Stimulated activated CD4-positive, alpha-beta T cell treated with anti-CD3 and anti-CD28 coated beads, Interleukin-4, amount 100 ng/mL, for 48 hours (primary cell): ENCODE measurements at regions not wholly inside any gene's neighbourhood (a gene's known extent, or its start where the extent isn't known, plus 50 kb on each side); places are given as distances from the start of the nearest gene placed in this dataset.

Experiments used
- DNase-seq, 2 donors: peaks; one replicate each; pipeline ENCODE4 v3.0.0-alpha.2; 2020; ENCODE audit warnings: low read depth in 2 of 2

DNA sequence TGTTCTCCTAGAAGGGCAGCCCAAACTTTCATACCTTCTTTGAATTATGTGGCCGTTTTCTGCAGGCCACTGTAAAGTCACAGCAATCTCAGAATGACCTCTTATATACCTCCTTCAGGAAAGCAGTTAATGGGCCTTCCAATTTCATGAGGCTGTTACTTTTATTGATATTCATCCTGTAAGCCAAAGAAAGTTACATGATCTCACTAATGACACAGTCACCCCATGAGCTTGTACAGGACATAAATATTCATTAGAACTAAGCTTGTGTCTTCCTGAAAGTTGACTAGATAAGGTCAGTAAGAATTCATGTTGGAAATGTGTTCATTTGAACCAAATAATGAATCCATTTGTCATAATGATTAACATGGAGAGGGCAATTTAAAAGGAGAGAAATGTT is 283.1 kb upstream of the NWD2 start:
- no peak for DNase-seq

DNA sequence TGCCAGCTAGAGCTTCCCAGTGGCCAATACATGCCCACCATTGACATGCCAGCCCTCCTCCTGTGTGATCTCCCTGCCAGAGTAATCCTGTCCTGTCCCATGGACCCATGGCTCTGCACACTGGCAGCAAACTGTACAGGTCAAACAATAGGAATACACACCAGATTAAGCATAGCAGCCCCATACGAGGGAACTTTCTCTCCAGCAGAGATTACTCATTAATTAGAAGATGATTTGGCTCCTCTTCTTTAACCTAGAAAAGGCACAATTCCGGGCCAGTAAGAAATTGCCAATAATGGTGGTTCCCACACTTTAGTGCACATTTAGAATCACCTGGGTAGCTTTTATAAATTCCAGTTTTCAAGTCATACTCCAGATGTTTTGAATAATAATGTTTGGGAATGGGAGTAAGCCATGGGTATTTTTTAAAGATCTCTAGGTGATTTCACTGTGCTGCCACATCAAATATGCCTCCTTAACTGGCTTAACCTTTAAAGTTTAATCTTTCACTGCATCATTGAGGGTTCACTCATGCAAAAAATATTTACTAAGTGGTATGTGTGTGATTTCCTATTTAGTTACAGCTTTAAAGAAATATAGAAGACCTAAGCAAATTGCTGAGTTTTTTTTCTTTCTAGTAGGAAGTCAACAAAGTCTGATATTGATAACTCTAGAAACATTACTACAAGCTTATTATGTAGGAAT is 277.6 kb upstream of the NWD2 start:
- no peak for DNase-seq

DNA sequence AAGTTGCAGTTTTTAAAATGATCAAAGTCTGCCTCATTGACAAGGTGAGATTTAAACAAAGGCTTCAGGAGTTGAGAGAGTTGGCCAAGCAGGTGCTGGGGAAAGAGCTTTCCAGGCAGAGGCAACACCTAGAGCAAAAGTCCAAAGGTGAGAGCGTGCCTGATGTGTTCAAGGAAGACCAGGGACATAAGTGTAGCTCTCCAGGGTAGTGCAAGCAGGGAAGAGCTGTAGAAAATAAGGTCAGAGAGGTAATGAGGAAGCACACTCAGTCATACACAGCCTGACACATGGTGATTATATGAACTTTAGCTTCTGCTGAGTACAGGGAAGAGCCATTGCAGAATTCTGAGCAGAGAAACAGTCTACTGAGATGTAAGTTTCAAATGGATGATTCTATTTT is 265.0 kb upstream of the NWD2 start:
- no peak for DNase-seq

DNA sequence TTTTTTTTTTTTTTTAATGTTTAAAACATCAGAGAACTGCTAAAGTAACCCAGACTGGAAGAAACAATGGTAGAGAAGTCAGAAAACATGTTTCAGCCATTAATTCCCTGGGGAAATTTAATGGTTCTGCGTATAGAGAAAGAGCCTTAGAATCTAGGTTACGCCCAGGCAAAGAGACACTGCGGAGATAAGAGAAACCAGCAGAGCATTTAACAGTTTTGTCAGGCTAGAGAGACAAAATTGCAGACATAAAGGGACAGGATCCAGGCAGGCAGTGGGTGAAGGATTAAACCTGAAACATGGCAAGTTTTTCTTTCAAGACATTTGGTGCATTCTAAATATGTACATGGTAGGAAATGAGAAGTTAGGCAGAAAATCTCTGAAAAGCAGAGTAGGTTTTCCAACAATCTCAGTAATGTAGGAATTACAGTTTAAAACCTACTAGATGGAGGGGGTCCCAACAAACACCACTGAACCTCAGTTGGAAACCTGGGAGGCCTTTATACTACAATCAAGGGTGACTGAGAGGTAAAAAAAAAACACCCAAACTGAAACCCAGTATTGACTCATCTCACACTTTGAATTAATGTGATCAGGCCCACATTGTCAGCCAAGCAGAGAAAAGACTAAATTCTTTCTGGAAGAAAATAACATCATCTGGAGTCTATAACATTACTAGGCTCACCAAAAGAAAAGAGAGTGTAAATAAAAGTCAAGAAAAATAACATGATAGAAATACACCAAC is 254.2 kb upstream of the NWD2 start:
- no peak for DNase-seq

DNA sequence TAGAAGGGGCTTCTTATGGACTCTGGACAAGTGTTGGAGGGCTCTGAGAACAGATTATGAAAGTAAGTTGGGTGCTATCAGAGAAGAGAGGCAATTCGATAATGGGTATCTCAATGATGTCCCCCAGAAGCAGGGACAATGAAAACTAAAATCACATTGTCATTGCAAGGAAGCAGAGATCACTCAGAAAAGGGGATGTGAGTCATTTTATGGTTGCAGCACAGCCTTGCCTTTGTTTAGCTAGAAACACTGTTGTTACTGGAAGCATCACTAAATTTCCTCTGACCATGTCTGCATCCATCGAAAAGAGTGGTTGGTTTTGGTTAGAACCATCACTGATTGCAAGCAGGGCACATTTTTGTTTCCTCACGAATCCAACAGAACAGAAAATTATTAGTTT is 246.8 kb upstream of the NWD2 start:
- DNase-seq: no peak

DNA sequence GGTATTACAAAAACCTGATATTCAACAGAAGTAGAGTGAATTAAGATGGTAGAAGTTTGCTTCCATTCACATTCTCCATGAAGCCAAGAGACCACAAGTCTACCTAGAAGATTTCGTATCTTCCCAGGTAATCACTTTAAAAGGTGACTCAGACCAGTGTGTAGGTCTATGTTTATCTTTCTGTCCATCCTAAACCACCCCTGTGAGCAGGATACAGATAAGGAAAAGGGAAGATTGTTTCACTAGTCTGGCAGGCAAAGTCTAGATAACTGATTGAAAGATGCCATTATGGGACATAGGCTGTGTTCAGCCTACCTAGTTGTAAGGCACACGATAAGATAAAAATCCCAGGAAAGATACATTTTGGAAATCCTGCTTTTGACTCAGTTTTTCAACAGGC is 244.3 kb upstream of the NWD2 start:
- DNase-seq: no peak

DNA sequence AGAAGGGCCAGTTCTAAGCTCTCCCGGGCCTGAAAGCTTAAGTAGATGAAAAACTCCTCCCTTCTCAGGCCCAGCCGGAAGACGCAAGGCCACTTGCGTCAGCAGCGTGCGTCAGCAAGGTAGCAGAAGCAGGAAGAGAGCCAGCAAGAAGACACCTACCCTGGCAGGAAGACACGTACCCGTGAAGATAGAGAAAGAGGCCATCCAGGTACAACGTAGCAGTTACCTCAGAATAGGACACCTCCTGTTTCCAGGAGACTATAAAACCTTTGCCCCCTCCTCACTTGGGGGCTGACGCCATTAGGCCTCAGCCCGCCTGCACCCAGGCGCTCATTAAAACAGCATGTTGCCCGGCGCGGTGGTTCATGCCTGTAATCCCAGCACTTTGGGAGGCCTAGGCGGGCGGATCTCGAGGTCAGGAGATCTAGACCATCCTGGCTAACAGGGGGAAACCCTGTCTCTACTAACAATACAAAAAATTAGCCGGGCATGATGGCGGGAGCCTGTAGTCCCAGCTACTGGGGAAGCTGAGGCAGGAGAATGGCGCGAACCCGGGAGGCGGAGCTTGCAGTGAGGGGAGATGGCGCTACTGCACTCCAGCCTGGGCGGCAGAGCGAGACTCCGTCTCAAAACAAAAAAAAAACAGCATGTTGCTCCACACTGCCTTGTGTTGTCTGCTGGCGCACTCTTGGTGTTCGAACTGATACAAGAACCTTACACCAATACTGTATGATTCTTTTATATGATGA is 242.7 kb upstream of the NWD2 start:
- DNase-seq: no peak

DNA sequence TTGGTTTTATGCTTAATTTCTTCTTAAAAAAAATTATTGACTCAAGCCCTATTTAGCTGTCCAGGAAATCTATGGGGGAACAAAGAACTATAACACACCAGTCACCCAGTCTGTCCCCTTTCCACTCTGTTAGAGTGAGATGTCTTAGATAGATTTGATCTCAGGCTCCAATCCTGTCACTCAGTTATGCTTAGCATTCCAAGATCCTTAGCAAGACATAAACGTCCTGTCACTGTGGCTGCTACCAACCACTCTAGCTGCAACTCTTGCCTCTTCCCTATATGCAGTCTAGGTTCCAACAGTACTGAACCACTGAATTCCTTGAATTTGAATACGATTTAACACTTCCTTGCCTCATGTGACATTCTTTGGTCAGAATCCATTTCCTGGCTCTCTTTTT is 241.9 kb upstream of the NWD2 start:
- DNase-seq: no peak

DNA sequence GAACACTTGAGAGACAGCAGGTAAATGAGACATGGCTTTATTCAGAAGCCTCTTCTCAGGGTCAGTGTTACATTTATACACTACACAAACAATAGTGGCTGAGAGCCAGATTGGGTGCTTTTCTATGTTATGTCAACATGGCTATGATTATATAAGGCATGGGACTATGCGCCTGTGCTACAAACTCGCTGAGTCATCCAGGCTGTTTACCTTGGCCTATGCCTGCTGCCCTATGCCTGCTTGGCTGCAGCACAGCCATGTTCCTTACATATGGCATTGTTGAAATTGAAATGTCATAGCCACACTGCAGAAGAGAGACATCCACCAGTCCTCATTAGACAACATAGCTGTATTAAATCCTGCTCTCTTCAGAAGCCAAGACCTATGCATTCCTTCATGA is 236.3 kb upstream of the NWD2 start:
- no peak for DNase-seq

DNA sequence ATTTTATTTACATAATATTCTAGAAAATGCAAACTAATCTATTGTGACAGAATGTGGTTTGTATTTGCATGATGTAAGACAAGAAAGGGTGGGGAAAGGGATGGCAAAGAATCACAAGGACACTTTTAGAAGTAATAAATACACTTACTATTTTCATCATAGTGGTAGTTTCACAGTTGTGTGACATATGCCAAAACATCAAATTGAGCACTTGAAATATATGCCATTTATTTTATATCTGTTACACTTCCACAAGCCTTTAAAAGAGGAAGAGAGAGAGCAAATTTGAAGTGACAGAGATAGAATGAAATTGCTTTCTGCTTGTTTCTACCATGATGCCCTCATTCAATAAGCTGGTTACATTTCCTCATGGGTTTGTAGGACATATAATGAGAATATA is 230.0 kb upstream of the NWD2 start:
- no peak for DNase-seq

DNA sequence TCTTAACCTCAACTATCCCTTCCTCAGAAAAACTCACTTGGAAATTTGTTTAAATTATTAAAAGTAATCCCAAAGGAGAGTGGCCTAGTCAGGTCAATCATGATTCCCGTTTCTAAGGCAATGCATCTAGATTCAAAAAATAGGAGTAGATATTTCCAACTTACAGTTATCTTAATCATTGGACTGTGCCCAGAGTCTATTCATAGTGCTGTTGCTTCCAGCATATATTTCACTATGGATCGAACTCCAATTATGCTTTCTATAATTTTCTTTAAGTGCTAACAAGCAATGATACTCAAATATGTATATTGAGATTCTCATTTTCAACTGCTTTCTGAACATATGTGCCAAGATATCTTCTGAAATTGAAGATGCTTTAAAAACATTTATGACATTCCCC is 229.2 kb upstream of the NWD2 start:
- no peak for DNase-seq

DNA sequence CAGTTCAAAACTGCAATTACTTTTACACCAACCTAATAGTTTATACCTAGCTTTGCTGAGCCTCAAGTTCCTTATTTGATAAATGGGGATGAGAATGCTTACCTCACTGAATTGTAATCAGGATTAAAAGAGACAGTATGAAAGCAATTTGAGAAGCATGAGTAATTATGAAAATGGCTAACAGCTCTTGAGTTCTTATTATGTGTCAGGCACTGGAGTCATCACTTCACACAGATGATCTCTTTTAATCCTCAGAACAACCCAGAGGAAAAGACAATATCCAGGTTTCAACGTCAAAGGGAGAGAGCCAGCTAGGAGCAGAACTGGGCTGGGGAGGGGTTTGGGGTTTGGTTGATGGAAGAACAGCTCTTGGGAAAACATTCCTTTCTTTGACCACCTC is 221.0 kb upstream of the NWD2 start:
- DNase-seq: no peak

DNA sequence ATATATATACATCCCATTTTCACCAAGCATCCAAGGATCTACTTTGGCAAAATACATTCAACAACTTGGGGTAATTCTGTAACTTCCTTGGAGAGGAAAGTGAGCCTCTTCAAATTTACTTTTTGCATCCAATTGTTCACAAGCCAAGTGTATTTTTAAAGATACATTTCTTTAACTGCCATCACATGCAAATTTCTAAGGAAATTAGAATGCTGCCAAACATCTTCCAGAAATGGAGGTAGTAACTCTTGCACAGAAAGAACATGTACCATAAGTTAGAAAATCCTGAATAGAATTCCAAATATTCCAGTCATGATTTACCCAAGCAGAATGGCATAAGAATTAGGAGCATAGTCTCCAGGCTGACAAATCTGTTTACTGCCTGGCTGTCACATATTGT is 220.5 kb upstream of the NWD2 start:
- DNase-seq: no peak

DNA sequence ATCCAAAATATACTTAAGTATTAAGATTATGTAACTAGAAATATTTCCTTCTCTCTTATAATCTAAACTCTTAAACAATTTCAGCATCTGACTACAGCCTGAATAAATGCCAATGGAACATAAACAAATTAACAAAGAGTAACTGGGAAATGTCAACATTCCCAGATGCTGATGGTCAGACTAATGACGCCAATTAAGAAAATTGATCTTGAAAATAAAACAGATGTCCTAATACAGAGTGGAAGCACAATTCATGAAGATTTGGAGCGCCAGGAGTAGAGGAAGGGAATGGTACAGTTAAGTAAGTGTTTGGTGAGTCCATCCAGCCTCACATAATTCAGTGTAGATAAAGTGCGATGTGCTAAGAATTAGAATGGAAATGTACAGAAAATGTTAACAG is 203.7 kb upstream of the NWD2 start:
- no peak for DNase-seq

DNA sequence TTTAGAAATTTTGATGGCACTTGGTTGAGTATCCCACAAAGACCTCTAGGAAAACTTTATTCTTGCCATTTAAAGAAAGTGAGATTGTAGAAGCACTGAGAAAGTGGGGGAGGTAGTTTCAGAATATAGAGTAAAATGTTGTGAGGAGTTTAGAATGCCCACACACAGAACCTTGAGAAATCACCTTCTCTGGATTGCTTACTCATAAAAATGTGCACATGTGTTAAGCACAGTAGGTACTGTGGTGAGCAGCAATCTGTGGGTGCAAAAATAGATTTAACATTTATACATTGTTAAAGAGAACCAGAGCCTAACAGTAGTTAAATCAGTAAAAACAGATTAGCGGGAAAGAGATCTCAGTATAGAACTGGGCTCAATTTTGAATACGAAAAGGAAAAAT is 201.2 kb upstream of the NWD2 start:
- no peak for DNase-seq

DNA sequence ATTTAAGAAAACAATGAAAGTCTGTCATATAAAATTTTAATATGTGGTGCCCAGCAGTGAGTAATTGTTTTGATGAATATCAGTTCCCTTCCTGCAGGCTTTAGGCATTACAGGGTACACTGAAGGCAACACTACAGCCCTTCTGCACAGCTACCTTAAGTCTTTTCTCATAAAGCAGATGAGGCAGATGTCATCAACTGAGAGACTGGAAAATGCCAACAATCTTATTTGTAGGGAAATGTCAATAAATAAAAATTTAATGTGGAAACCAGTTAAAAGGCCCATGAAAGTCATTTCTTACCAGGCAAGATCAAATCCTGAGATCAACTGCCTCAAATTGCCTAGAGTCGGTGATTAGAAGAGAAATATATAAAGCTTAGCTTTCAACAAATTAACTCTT is 193.4 kb upstream of the NWD2 start:
- no peak for DNase-seq

DNA sequence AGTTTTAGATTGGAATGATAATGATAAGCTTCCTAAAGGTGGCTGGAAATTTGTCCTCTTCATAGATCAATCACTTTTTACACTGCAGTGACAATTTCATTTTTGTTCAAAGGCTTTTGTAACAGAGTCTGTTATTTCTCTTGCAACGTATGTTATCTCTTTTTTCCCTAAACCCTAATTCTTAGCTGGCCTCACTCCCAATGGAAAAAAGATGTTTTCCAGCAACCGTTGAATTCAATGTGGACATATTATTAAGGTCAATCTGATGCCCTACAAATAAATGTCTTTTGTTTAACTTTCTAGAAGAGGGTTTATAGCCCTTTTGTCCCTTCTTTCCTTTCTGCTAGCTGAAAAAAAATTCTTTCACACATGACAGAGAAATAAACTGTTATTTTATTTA is 192.7 kb upstream of the NWD2 start:
- no peak for DNase-seq

DNA sequence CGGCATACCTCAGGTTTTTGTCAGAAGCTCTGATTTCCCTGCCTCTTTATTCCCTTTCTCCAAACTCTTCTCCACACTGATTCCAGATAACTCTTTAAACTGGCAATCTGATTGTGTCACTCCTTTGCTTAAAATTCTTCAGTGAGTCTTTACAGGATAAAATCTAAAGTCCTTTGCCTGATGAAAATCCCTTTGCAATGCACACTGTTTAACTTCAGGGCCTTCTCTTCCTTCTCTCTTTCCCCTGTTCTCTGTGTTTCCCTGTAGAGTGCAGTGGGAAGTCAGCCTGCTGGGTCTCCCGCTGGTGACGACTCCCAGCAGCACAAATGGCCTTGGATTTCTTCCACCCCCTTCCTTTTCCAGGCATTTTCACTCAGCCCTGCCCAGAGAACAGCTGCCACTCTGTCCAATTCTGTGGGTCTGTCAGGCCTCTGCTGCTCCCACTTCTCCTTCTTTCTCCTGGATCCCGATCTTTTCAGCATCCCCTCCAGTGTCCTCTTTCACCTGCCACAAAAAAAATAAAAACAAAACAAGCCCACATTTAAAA is 189.9 kb upstream of the NWD2 start:
- DNase-seq: no peak

DNA sequence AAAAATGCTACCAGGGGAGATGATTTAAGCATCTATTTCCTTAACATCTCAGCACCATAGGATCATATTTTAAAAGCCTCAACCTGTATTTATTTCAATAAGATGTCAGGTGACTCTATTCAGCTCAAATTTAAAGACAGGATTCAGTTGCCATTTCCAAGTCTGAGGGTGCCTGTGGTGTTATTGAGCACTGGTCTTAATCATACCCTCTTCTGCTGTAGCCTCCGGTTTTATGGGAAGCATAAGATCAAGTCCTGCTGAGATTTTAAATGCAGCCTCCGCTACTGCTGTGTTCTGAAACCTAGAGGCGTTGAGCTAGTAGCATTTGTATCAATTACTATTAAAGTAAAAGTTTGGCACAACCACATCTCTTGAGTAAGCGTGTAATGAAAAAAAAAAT is 185.7 kb upstream of the NWD2 start:
- DNase-seq: no peak

DNA sequence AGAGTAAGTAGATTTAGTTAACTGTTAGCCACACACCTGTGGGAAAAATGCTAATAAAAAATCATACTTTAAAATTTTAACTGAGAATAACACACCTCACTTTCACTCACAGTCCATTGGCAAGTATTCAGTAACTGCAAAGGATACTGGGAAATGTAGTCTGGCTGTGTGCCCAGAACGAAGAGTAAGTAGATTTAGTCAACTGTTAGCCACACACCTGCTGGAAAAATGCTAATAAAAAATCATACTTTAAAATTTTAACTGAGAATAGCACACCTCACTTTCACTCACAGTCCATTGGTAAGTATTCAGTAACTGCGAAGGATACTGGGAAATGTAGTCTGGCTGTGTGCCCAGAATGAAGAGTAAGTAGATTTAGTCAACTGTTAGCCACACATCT is 178.4 kb upstream of the NWD2 start:
- DNase-seq: no peak

DNA sequence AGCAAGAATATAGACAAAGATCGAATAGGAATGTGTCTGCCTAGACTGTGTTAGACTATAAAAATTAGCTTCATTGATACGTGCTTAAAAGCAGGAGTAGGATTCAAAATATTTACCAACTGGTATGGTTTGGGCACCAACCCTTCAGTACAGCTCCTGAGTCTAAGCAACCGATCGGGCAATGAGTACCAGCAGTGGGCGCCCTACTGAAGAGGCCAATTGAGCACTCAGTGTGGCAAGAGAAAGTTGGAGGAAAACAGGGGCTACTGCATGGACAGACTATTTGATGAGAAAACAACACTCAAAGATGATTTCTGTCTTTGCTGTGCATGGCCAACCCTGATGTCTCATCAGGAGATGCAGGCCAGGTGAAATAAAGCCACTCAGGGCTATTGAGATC is 176.0 kb upstream of the NWD2 start:
- no peak for DNase-seq

DNA sequence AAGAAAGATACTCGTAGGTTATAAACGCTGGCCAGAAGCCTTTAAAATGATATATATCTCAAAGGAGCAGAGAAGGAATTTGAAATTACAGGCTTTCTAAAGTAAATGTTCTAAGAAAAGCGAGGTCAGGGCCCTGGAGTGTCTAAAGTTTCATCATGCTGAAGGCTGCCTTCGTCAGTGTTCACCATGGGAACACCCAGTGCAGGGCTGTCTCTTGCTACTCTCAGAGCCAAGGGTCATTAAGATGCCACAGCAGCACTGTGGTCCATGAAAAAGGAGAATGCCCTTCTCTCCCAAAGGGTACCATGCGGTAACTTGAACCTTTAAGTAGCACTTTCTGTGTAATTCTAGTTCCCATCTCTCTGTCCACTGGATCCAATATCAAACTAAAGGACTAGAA is 174.5 kb upstream of the NWD2 start:
- no peak for DNase-seq

DNA sequence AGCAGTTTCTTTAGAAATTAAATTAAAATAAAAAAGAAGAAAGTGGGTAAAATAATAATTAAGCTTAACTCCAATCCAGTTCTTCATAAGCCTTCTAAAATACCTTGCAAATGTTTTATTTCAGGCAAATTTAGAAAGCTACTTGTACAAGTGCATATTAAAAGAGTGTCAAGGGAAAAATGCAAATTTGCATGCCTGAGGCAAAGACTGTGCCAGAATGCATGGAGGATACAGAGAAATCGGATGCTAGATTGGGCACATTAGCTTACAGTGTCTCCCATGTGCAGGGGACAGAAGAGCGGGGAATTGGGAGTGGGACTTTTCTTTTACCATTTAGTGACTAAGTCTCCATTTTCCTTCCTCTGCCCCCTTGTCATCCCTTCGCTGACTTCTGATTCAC is 173.0 kb upstream of the NWD2 start:
- DNase-seq: no peak
